ENCODE measurements at regions not wholly inside any gene's neighbourhood (a gene's known extent, or its start where the extent isn't known, plus 50 kb on each side); places are given as distances from the start of the nearest gene placed in this dataset.

- H3K36me3 ChIP-seq = no peaks in the 10 kb centered on the region
- no peaks in the 10 kb centered on the region for H3K4me1 ChIP-seq
- no peak for TF ChIP-seq EP300 (IDR thresholded peaks at IDR 0.05; ENCODE audit: low read depth)
- TF ChIP-seq POLR2AphosphoS5 (IDR thresholded peaks at IDR 0.05) = no peak
- TF ChIP-seq POLR2A (IDR thresholded peaks at IDR 0.05) = no peak
- TF ChIP-seq CTCF (IDR thresholded peaks at IDR 0.05) = no peak
- H3K27ac ChIP-seq = no peak overlapping the region
- H3K27me3 ChIP-seq = peaks cover 20% of the 10 kb centered on the region
- no peaks in the 10 kb centered on the region for H3K9me3 ChIP-seq
- H3K4me3 ChIP-seq = no peak overlapping the region
- in situ Hi-C loops (cut with MboI; ENCODE audit: low pct_ligation_motif_present in 1 of 4, low pct_unique_long_range_greater_than_20kb in 1 of 4, low sequenced_read_pairs in 3 of 4) = no loop called here
- 64% methylated on average over 11 of the region's 11 CpGs; no CpG with 5 or more reads in 1 of the 2 donors for WGBS, 2 donors (ENCODE audit: low coverage in 1 of 2)
- DNase-seq = no peak
- intact Hi-C loops (cut with DNase I; ENCODE audit: low total_unique reads) = no loop called here
Measured at GRCh38 chr1:114207635-114208034, 54.0 kb upstream of the SYT6 start.

GRCh38 chr1:114206392-114206791 is 52.7 kb upstream of the SYT6 start:
- TF ChIP-seq POLR2A (IDR thresholded peaks at IDR 0.05) (no peak), CTCF (IDR thresholded peaks at IDR 0.05) (no peak), POLR2AphosphoS5 (IDR thresholded peaks at IDR 0.05) (no peak), EP300 (IDR thresholded peaks at IDR 0.05; ENCODE audit: low read depth) (no peak)
- H3K4me3 ChIP-seq = no peak overlapping the region
- 85% methylated on average over 7 of the region's 7 CpGs; no CpG with 5 or more reads in 1 of the 2 donors for WGBS, 2 donors (ENCODE audit: low coverage in 1 of 2)
- H3K4me1 ChIP-seq = no peaks in the 10 kb centered on the region
- DNase-seq = no peak
- no peaks in the 10 kb centered on the region for H3K9me3 ChIP-seq
- intact Hi-C loops (cut with DNase I; ENCODE audit: low total_unique reads) (no loop called here), in situ Hi-C loops (cut with MboI; ENCODE audit: low pct_ligation_motif_present in 1 of 4, low pct_unique_long_range_greater_than_20kb in 1 of 4, low sequenced_read_pairs in 3 of 4) (no loop called here)
- peaks cover 20% of the 10 kb centered on the region for H3K27me3 ChIP-seq
- H3K27ac ChIP-seq = no peak overlapping the region
- H3K36me3 ChIP-seq = no peaks in the 10 kb centered on the region

- TF ChIP-seq EP300 (IDR thresholded peaks at IDR 0.05; ENCODE audit: low read depth) = no peak
- no peak for TF ChIP-seq POLR2AphosphoS5 (IDR thresholded peaks at IDR 0.05)
- TF ChIP-seq CTCF (IDR thresholded peaks at IDR 0.05) = no peak
- TF ChIP-seq POLR2A (IDR thresholded peaks at IDR 0.05) = no peak
- Histone ChIP-seq H3K27me3 (peaks cover 15% of the 10 kb centered on the region), H3K9me3 (no peaks in the 10 kb centered on the region), H3K36me3 (no peaks in the 10 kb centered on the region), H3K4me1 (no peaks in the 10 kb centered on the region), H3K4me3 (no peak overlapping the region), H3K27ac (no peak overlapping the region)
- in situ Hi-C loops (cut with MboI; ENCODE audit: low pct_ligation_motif_present in 1 of 4, low pct_unique_long_range_greater_than_20kb in 1 of 4, low sequenced_read_pairs in 3 of 4) (no loop called here), intact Hi-C loops (cut with DNase I; ENCODE audit: low total_unique reads) (no loop called here)
- no peak for DNase-seq
- 54 to 66% methylated on average over 5 of the region's 5 CpGs for WGBS, 2 donors (ENCODE audit: low coverage in 1 of 2)
Measured at GRCh38 chr1:114203595-114204128, 50.0 kb upstream of the SYT6 start.

Small RNAs in the stretch of these regions (small RNA-seq; reads per million reads assigned to genes)
- gene MRPL57P1 = 0 reads per million in 4 donors

All from transverse colon (tissue), 4 donors.